Mammary epithelial cell (primary cell): ENCODE measurements at regions not wholly inside any gene's neighbourhood (a gene's known extent, or its start where the extent isn't known, plus 50 kb on each side); places are given as distances from the start of the nearest gene placed in this dataset.

Source experiments
- CTCF ChIP-seq, 2 donors: IDR thresholded peaks in 1 of 2; conservative IDR thresholded peaks in 1 of 2; 2 replicates each; pipeline ENCODE4 v1.5.1; 2011 to 2012; ENCODE audit warnings: inconsistent platforms in 2 of 2, low read length in 2 of 2, mild to moderate bottlenecking in 2 of 2, control low read depth in 1 of 2, low read depth in 1 of 2; ENCODE audit not compliant: insufficient read depth in 1 of 2; ENCODE audit errors: extremely low read depth in 1 of 2
- EZH2 ChIP-seq: IDR thresholded peaks from 2 replicates; pipeline ENCODE4 v1.6.1; 2012; ENCODE audit warnings: low read length, inconsistent platforms, borderline replicate concordance

GRCh38 chr4:153945704-153946103, 156.8 kb upstream of the SFRP2 start:
- no peak for TF ChIP-seq CTCF (conservative IDR thresholded peaks at IDR 0.05 in 1 of 2, IDR thresholded peaks at IDR 0.05 in 1 of 2; ENCODE audit: extremely low read depth in 1 of 2, insufficient read depth in 1 of 2, low read depth in 1 of 2, low read length in 2 of 2)
- TF ChIP-seq EZH2 = no peak
